Mesenchymal stem cell (in vitro differentiated cells and primary cell): ENCODE measurements at regions not wholly inside any gene's neighbourhood (a gene's known extent, or its start where the extent isn't known, plus 50 kb on each side); places are given as distances from the start of the nearest gene placed in this dataset.

ENCODE experiments used
- DNase-seq: peaks from one replicate; pipeline ENCODE4 v3.0.0-alpha.2; 2013
- H2AFZ ChIP-seq: one replicate; pipeline ENCODE4 v1.6.1; 2013; ENCODE audit warnings: low read depth, mild to moderate bottlenecking, control low read depth, inconsistent platforms, low read length, moderate library complexity
- H2AK5ac ChIP-seq: 2 replicates; pipeline ENCODE4 v1.6.1; 2013; ENCODE audit warnings: low read length, moderate library complexity, mild to moderate bottlenecking, inconsistent platforms; ENCODE audit not compliant: severe bottlenecking
- H2BK120ac ChIP-seq: one replicate; pipeline ENCODE4 v1.6.1; 2013; ENCODE audit warnings: low read depth, mild to moderate bottlenecking, inconsistent platforms, low read length, moderate library complexity
- H2BK12ac ChIP-seq, 2 experiments: one replicate each; pipeline ENCODE4 v1.6.1; 2013; ENCODE audit warnings: inconsistent platforms in 2 of 2, low read length in 2 of 2, mild to moderate bottlenecking in 2 of 2, moderate library complexity in 2 of 2, control low read depth in 1 of 2
- H2BK15ac ChIP-seq: one replicate; pipeline ENCODE4 v1.6.1; 2013; ENCODE audit warnings: mild to moderate bottlenecking, low read depth, inconsistent platforms; ENCODE audit not compliant: poor library complexity, severe bottlenecking
- H2BK5ac ChIP-seq: 2 replicates; pipeline ENCODE4 v1.6.1; 2013; ENCODE audit warnings: low read depth, mild to moderate bottlenecking, low read length, control low read depth, inconsistent platforms; ENCODE audit not compliant: poor library complexity, severe bottlenecking
- H3K14ac ChIP-seq, 2 experiments: one replicate each; pipeline ENCODE4 v1.6.1; 2013; ENCODE audit warnings: inconsistent platforms in 2 of 2, low read length in 2 of 2, control low read depth in 1 of 2, mild to moderate bottlenecking in 1 of 2, moderate library complexity in 1 of 2
- H3K18ac ChIP-seq, 2 experiments: one replicate each; pipeline ENCODE4 v1.6.1; 2013; ENCODE audit warnings: inconsistent platforms in 2 of 2, low read length in 2 of 2, control low read depth in 1 of 2, low read depth in 1 of 2, mild to moderate bottlenecking in 1 of 2
- H3K23ac ChIP-seq, 2 experiments: one replicate each; pipeline ENCODE4 v1.6.1; 2013; ENCODE audit warnings: inconsistent platforms in 2 of 2, low read length in 2 of 2, mild to moderate bottlenecking in 2 of 2, moderate library complexity in 2 of 2, control low read depth in 1 of 2
- H3K27ac ChIP-seq: 2 replicates; pipeline ENCODE4 v1.5.1; 2013; ENCODE audit warnings: mild to moderate bottlenecking, moderate library complexity, low read length, control low read depth, inconsistent platforms; ENCODE audit not compliant: poor library complexity, severe bottlenecking
- H3K27me3 ChIP-seq, 2 experiments: 2 replicates each; pipeline versions ENCODE4 v1.6.1 to v1.7.0; 2013; ENCODE audit warnings: low read length in 2 of 2, mild to moderate bottlenecking in 2 of 2, moderate library complexity in 2 of 2, control low read depth in 1 of 2, inconsistent platforms in 1 of 2; ENCODE audit not compliant: control insufficient read depth in 1 of 2, insufficient read depth in 1 of 2
- H3K36me3 ChIP-seq, 2 experiments: 2 replicates each; pipeline versions ENCODE4 v1.6.1 to v1.7.0; 2013; ENCODE audit warnings: low read length in 2 of 2, control low read depth in 1 of 2, inconsistent platforms in 1 of 2, low read depth in 1 of 2, mild to moderate bottlenecking in 1 of 2; ENCODE audit not compliant: insufficient read depth in 2 of 2, control insufficient read depth in 1 of 2
- H3K4ac ChIP-seq, 2 experiments: one replicate each; pipeline ENCODE4 v1.6.1; 2013; ENCODE audit warnings: inconsistent platforms in 2 of 2, low read length in 2 of 2, mild to moderate bottlenecking in 2 of 2, moderate library complexity in 2 of 2, control low read depth in 1 of 2, low read depth in 1 of 2
- H3K4me1 ChIP-seq: 2 replicates; pipeline ENCODE4 v1.6.1; 2013; ENCODE audit warnings: low read depth, low read length, control low read depth; ENCODE audit not compliant: control insufficient read depth, insufficient read depth
- H3K4me2 ChIP-seq: 2 replicates; pipeline ENCODE4 v1.6.1; 2013; ENCODE audit warnings: low read length, mild to moderate bottlenecking, inconsistent platforms; ENCODE audit not compliant: poor library complexity, severe bottlenecking
- H3K4me3 ChIP-seq, 2 experiments: 2 replicates each; pipeline versions ENCODE4 v1.5.1 to v1.7.0; 2013; ENCODE audit warnings: low read length in 2 of 2, mild to moderate bottlenecking in 2 of 2, control low read depth in 1 of 2, low read depth in 1 of 2; ENCODE audit not compliant: insufficient read depth in 1 of 2
- H3K79me1 ChIP-seq: replicated peaks from 2 replicates; pipeline ENCODE4 v1.6.1; 2013; ENCODE audit warnings: mild to moderate bottlenecking, control low read depth, low read length, inconsistent platforms; ENCODE audit not compliant: poor library complexity, severe bottlenecking
- H3K9ac ChIP-seq: 2 replicates; pipeline ENCODE4 v1.7.0; 2013; ENCODE audit warnings: mild to moderate bottlenecking, low read length, moderate library complexity
- H3K9me3 ChIP-seq: 2 replicates; pipeline ENCODE4 v1.7.0; 2013; ENCODE audit warnings: mild to moderate bottlenecking, low read length; ENCODE audit not compliant: control insufficient read depth
- H4K8ac ChIP-seq: one replicate; pipeline ENCODE4 v1.6.1; 2013; ENCODE audit warnings: inconsistent platforms, mild to moderate bottlenecking, low read length, moderate library complexity
- H4K91ac ChIP-seq: one replicate; pipeline ENCODE4 v1.6.1; 2013; ENCODE audit warnings: mild to moderate bottlenecking, low read length, inconsistent platforms
- WGBS: methylation state at CpG from one replicate; pipeline ENCODE4 v1.1.7; 2013; ENCODE audit warnings: mixed read lengths; 5-methylcytosine and 5-hydroxymethylcytosine counted together

DNA sequence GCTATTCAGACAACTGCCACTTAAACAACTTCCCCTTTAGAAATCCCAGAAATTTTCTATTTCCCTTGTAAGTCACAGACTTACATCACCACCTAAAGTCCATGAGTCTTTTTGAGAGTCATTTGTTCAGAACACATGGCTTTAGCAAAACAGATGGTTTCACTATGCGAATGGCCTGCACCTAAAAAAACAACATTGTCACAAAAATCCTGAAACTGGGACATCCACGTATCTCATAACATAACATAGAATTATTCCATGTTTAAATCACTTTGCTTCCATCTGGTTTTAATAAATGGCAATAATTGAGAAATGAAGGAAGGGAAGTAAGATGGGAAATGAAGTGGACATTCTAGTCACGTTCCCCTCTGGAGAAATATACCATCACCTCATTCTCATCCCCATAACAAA is 155.3 kb upstream of the EDNRA start:
- 61% methylated on average over 1 of the region's 3 CpGs for WGBS

DNA sequence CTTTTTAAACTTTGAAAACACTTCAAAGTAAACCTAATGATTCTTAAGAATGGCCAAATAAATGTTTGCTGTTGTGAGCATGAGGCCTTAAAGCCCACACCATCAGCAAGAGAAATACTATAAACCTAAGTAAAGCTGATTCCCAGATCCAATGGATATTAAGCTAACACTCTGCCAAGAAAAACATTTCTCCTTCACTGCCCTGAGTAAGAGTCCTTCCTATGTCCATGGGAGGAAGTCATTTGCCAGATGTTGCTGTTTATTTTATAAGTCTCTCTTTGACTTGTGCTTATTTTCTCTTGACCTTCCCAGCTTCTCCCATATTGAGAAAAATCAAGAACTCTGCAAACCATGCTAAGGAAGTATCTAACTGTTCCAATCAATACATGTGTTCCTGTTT is 154.3 kb upstream of the EDNRA start:
- no peak overlapping the region for H2BK5ac ChIP-seq
- no peak overlapping the region for H3K4ac ChIP-seq
- no peaks in the 10 kb centered on the region for H3K27me3 ChIP-seq
- peak; percentile 38 for DNase-seq
- no peaks in the 10 kb centered on the region for H3K79me1 ChIP-seq
- H2BK15ac ChIP-seq: no peak overlapping the region
- H3K9ac ChIP-seq: no peak overlapping the region
- no peaks in the 10 kb centered on the region for H3K4me1 ChIP-seq
- no peak overlapping the region for H3K14ac ChIP-seq
- H3K18ac ChIP-seq: no peak overlapping the region
- H3K4me3 ChIP-seq: no peak overlapping the region
- no peak overlapping the region for H2BK120ac ChIP-seq
- no peak overlapping the region for H4K8ac ChIP-seq
- H2AFZ ChIP-seq: no peak overlapping the region
- H4K91ac ChIP-seq: no peak overlapping the region
- H3K4me2 ChIP-seq: no peak overlapping the region
- H3K9me3 ChIP-seq: no peaks in the 10 kb centered on the region
- H2AK5ac ChIP-seq: no peak overlapping the region
- H3K36me3 ChIP-seq: no peaks in the 10 kb centered on the region
- no peak overlapping the region for H2BK12ac ChIP-seq
- H3K23ac ChIP-seq: no peak overlapping the region
- no peak overlapping the region for H3K27ac ChIP-seq

More for the DNA sequence above, 155.3 kb upstream of the EDNRA start:
- Histone ChIP-seq H3K36me3 (no peaks in the 10 kb centered on the region), H3K9ac (peak overlapping the region; percentile 41), H4K8ac (no peak overlapping the region), H3K18ac (no peak overlapping the region), H3K4me2 (no peak overlapping the region), H2BK15ac (no peak overlapping the region), H3K4ac (no peak overlapping the region), H3K27me3 (no peaks in the 10 kb centered on the region), H3K4me1 (no peaks in the 10 kb centered on the region), H3K23ac (no peak overlapping the region), H2BK12ac (no peak overlapping the region), H2BK5ac (no peak overlapping the region), H3K14ac (no peak overlapping the region), H2AK5ac (no peak overlapping the region), H3K9me3 (no peaks in the 10 kb centered on the region), H2BK120ac (no peak overlapping the region), H2AFZ (no peak overlapping the region), H3K79me1 (no peaks in the 10 kb centered on the region), H4K91ac (no peak overlapping the region), H3K27ac (no peak overlapping the region), H3K4me3 (no peak overlapping the region)
- no peak for DNase-seq

DNA sequence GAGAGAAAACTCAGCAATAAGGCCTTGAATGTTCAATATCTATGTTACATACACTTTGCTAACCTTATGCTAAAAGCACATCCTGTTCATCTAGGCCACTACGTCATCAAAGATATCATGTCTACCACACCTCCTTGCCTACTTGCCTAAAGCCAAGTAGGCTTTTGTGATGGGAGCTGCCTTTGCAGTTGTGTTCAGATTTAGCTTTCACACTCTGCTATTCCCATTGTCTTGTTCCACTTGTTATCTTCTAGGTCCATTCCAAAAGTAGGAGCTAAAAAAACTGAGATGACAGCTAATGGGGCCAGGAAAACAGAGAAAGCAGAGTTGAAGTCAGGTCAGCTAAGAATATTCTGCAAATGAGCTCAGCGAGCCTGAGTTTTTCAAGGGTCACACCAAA is 153.6 kb upstream of the EDNRA start:
- Histone ChIP-seq H2BK120ac (no peak overlapping the region), H2AK5ac (peak overlapping the region; percentile 19), H2BK12ac (peak overlapping the region; percentile 83 to 90), H2BK15ac (no peak overlapping the region), H3K9ac (no peak overlapping the region), H4K91ac (no peak overlapping the region), H3K14ac (peak overlapping the region in 1 of 2 experiments; percentile 74), H3K23ac (no peak overlapping the region), H3K27ac (no peak overlapping the region), H2BK5ac (no peak overlapping the region), H4K8ac (no peak overlapping the region), H3K4me2 (no peak overlapping the region), H3K9me3 (no peaks in the 10 kb centered on the region), H3K18ac (peak overlapping the region in 1 of 2 experiments; percentile 94), H3K36me3 (no peaks in the 10 kb centered on the region), H3K27me3 (no peaks in the 10 kb centered on the region), H3K4me1 (no peaks in the 10 kb centered on the region), H3K4ac (peak overlapping the region; percentile 31 to 76), H3K4me3 (no peak overlapping the region), H3K79me1 (no peaks in the 10 kb centered on the region), H2AFZ (no peak overlapping the region)
- no peak for DNase-seq
- WGBS: 90% methylated on average over 2 of the region's 2 CpGs

DNA sequence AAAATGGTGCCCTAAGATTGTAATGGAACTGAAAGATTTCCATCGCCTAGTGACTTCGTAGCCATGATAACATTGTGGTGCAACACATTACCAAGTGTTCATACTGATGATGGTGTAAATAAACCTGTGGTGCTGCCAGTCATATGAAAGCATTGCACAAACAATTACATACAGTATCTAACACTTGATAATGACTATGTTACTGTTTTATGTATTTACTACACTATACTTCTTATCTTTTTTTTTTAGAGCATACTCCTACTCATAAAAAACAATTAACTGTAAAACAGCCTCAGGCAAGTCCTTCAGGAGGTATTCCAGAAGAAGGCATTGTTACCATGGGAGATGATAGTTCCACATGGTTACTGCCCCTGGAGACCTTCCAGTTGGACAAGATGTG is 152.7 kb upstream of the EDNRA start:
- Histone ChIP-seq H3K18ac (no peak overlapping the region), H3K9ac (no peak overlapping the region), H3K9me3 (no peaks in the 10 kb centered on the region), H2AK5ac (no peak overlapping the region), H2AFZ (no peak overlapping the region), H3K4me1 (no peaks in the 10 kb centered on the region), H3K14ac (no peak overlapping the region), H4K91ac (no peak overlapping the region), H3K4me3 (no peak overlapping the region), H3K27ac (no peak overlapping the region), H2BK5ac (no peak overlapping the region), H3K4ac (no peak overlapping the region), H2BK120ac (no peak overlapping the region), H2BK15ac (no peak overlapping the region), H3K4me2 (no peak overlapping the region), H3K23ac (no peak overlapping the region), H4K8ac (no peak overlapping the region), H3K79me1 (no peaks in the 10 kb centered on the region), H3K27me3 (no peaks in the 10 kb centered on the region), H3K36me3 (no peaks in the 10 kb centered on the region), H2BK12ac (no peak overlapping the region)
- WGBS: 93% methylated on average over 2 of the region's 2 CpGs
- no peak for DNase-seq
